ENCODE measurements at regions not wholly inside any gene's neighbourhood (a gene's known extent, or its start where the extent isn't known, plus 50 kb on each side); places are given as distances from the start of the nearest gene placed in this dataset.

DNA sequence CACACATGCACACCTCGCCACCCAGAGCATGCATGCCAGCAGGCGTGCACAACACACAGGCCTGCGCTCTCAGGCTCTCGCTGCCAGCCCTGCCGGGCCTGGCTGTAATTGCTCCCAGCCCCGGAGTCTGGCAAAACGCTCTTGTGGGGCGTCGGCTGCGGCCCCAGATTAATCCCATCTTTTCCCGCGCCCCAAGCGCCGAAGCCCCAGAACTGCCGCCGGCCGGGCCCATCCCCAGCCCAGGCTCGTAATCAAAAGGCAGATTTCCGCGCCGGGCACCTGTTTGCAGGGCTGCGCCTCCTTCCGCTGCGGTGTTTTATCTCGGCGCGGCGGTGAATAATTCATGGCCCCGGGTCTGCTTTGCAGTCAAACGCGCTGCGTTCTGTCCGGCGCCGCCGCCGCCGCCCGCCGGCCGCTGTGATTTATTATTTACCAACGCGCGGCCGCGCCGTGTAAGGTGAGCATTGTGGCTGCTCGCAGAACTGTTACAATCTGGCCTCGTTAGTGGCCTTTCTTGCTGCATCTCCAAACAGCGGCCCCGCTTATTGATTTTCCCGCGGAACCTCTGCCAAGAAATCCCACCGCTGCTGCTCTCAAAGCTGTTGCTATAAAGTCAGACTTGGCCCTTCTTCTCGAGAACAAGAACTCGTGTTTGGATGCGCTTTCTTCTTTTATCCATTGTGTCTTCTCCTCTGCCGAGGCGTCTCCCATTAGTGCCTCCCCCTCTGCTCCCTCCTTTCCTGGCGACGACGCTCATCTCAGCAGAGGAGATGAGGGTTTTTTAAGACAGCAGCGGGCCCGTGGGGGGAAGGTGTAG is 126.1 kb downstream of the IRX5 start:
- TF ChIP-seq, protein P1, sequence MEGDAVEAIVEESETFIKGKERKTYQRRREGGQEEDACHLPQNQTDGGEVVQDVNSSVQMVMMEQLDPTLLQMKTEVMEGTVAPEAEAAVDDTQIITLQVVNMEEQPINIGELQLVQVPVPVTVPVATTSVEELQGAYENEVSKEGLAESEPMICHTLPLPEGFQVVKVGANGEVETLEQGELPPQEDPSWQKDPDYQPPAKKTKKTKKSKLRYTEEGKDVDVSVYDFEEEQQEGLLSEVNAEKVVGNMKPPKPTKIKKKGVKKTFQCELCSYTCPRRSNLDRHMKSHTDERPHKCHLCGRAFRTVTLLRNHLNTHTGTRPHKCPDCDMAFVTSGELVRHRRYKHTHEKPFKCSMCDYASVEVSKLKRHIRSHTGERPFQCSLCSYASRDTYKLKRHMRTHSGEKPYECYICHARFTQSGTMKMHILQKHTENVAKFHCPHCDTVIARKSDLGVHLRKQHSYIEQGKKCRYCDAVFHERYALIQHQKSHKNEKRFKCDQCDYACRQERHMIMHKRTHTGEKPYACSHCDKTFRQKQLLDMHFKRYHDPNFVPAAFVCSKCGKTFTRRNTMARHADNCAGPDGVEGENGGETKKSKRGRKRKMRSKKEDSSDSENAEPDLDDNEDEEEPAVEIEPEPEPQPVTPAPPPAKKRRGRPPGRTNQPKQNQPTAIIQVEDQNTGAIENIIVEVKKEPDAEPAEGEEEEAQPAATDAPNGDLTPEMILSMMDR (IDR thresholded peaks at IDR 0.05): no peak
- no peak for TF ChIP-seq POLR2AphosphoS5 (IDR thresholded peaks at IDR 0.05)
- no peak for TF ChIP-seq POLR2A (IDR thresholded peaks at IDR 0.05)
- TF ChIP-seq EP300 (IDR thresholded peaks at IDR 0.05): no peak
